HCT116 (cell line): ENCODE measurements at regions not wholly inside any gene's neighbourhood (a gene's known extent, or its start where the extent isn't known, plus 50 kb on each side); places are given as distances from the start of the nearest gene placed in this dataset.

Experiments used
- ATAC-seq: fragments of 200-7000 bp; cut with Tn5 transposase; 2 replicates; pipeline ENCODE4 v1.9.1; 2020; ENCODE audit warnings: mild to moderate bottlenecking, moderate library complexity
- BruUV-seq: library from RNA; stranded (reverse); fragments of 400-500 nt; replicated peaks from 2 replicates; lab custom pipeline; 2021; lab: Mats Ljungman, UMichigan
- CTCF ChIA-PET: fragments of 300-600 bp; sonication (Branson Sonifier 250); formaldehyde crosslinking; loops from one replicate; lab custom pipeline; 2021; ENCODE audit warnings: antibody characterized with exemption; lab: Charles Lee
- POLR2A ChIA-PET: fragments of 300-600, 350-600 bp; sonication (Branson Sonifier 250); formaldehyde crosslinking; loops from one replicate; lab custom pipeline; 2021; ENCODE audit warnings: antibody characterized with exemption; lab: Charles Lee
- RAD21 ChIA-PET, 2 experiments: fragments of 300-600 bp; sonication (Branson Sonifier 250); formaldehyde crosslinking; loops; one replicate each; lab custom pipeline; 2023; ENCODE audit warnings: low total read pairs in 2 of 2; ENCODE audit not compliant: uncharacterized antibody in 2 of 2, unreplicated experiment in 2 of 2, low non-redundant PET in 1 of 2; lab: Charles Lee
- DNase-seq: peaks from one replicate; pipeline ENCODE4 v3.0.0-alpha.2; 2010; ENCODE audit warnings: low read depth, low spot score
- H2AFZ ChIP-seq: fragments of 200-600 bp; shearing (Covaris generic), sonication (generic); 2 replicates; pipeline ENCODE4 v1.6.1; 2017; ENCODE audit warnings: low read depth, mixed run types, mixed read lengths, antibody characterized with exemption, low read length; ENCODE audit not compliant: poor library complexity, severe bottlenecking
- H3K27ac ChIP-seq: 2 replicates; pipeline ENCODE4 v1.5.1; 2012; ENCODE audit warnings: low read depth, low read length
- H3K27me3 ChIP-seq: fragments of 200-600 bp; sonication (generic); 2 replicates; pipeline ENCODE4 v1.6.1; 2016; ENCODE audit warnings: mixed run types, low read length, mixed read lengths; ENCODE audit not compliant: insufficient read depth
- H3K36me3 ChIP-seq, 2 experiments: fragments of 200-500 bp in 1 of 2; fragments of 200-600 bp in 1 of 2; sonication (Bioruptor generic) in 1 of 2; sonication (generic) in 1 of 2; 2 replicates each; pipeline versions ENCODE4 v1.5.1 to v1.6.1; 2014 to 2016; ENCODE audit warnings: low read length in 2 of 2, inconsistent platforms in 1 of 2, mixed read lengths in 1 of 2, mixed run types in 1 of 2; ENCODE audit not compliant: insufficient read depth in 2 of 2, control insufficient read depth in 1 of 2
- H3K4me1 ChIP-seq, 2 experiments: fragments of 200-600 bp in 1 of 2; sonication (generic) in 1 of 2; 2 replicates each; pipeline versions ENCODE4 v1.5.1 to v1.6.1; 2012 to 2017; ENCODE audit warnings: low read length in 2 of 2, inconsistent platforms in 1 of 2, mild to moderate bottlenecking in 1 of 2, mixed read lengths in 1 of 2, mixed run types in 1 of 2, moderate library complexity in 1 of 2; ENCODE audit not compliant: insufficient read depth in 2 of 2, control insufficient read depth in 1 of 2
- H3K4me2 ChIP-seq: fragments of 200-600 bp; sonication (generic); 2 replicates; pipeline ENCODE4 v1.6.1; 2017; ENCODE audit warnings: mixed run types, low read length, mixed read lengths
- H3K4me3 ChIP-seq, 2 experiments: fragments of 200-600 bp in 1 of 2; sonication (generic) in 1 of 2; replicated peaks in 1 of 2; 2 replicates each; pipeline ENCODE4 v1.5.1; 2011 to 2016; ENCODE audit warnings: low read length in 2 of 2, control low read depth in 1 of 2, low read depth in 1 of 2, mild to moderate bottlenecking in 1 of 2, mixed read lengths in 1 of 2, mixed run types in 1 of 2
- H3K79me2 ChIP-seq: fragments of 200-600 bp; sonication (generic); 2 replicates; pipeline ENCODE4 v1.6.1; 2017; ENCODE audit warnings: mild to moderate bottlenecking, mixed run types, low read length, moderate library complexity, mixed read lengths; ENCODE audit not compliant: insufficient read depth
- H3K9ac ChIP-seq: fragments of 200-600 bp; sonication (generic); 2 replicates; pipeline ENCODE4 v1.6.1; 2016; ENCODE audit warnings: low read length, mixed read lengths
- H3K9me2 ChIP-seq: fragments of 200-600 bp; sonication (generic), shearing (Covaris generic); 2 replicates; pipeline ENCODE4 v1.6.1; 2017; ENCODE audit warnings: mixed run types, mild to moderate bottlenecking, moderate library complexity; ENCODE audit not compliant: insufficient read depth
- H3K9me3 ChIP-seq, 2 experiments: fragments of 200-500 bp in 1 of 2; fragments of 200-600 bp in 1 of 2; sonication (Bioruptor generic) in 1 of 2; sonication (generic) in 1 of 2; 2 replicates each; pipeline ENCODE4 v1.6.1; 2014 to 2017; ENCODE audit warnings: low read length in 2 of 2, mixed read lengths in 2 of 2, inconsistent platforms in 1 of 2, low read depth in 1 of 2, mild to moderate bottlenecking in 1 of 2, mixed run types in 1 of 2, moderate library complexity in 1 of 2; ENCODE audit not compliant: control insufficient read depth in 1 of 2, insufficient read depth in 1 of 2
- H4K20me1 ChIP-seq: fragments of 200-600 bp; sonication (generic), shearing (Covaris generic); 2 replicates; pipeline ENCODE4 v1.6.1; 2017; ENCODE audit warnings: mixed run types, mild to moderate bottlenecking, moderate library complexity; ENCODE audit not compliant: insufficient read depth
- EGR1 ChIP-seq: IDR thresholded peaks from 2 replicates; pipeline ENCODE4 v1.6.1; 2012; ENCODE audit warnings: low read depth
- ELF1 ChIP-seq: IDR thresholded peaks from 2 replicates; pipeline ENCODE4 v1.6.1; 2012; ENCODE audit warnings: low read depth, borderline replicate concordance
- FOSL1 ChIP-seq: IDR thresholded peaks from 2 replicates; pipeline ENCODE4 v1.6.1; 2012; ENCODE audit warnings: low read depth
- JUND ChIP-seq: IDR thresholded peaks from 2 replicates; pipeline ENCODE4 v1.6.1; 2012
- POLR2AphosphoS5 ChIP-seq: IDR thresholded peaks from 2 replicates; pipeline ENCODE4 v1.6.1; 2011; ENCODE audit warnings: mild to moderate bottlenecking, low read depth, low read length, moderate library complexity
- SIN3A ChIP-seq: IDR thresholded peaks from 2 replicates; pipeline ENCODE4 v1.6.1; 2012; ENCODE audit warnings: low read depth
- SP1 ChIP-seq: IDR thresholded peaks from 2 replicates; pipeline ENCODE4 v1.6.1; 2012; ENCODE audit warnings: low read depth
- YY1 ChIP-seq: IDR thresholded peaks from 2 replicates; pipeline ENCODE4 v1.6.1; 2011; ENCODE audit warnings: low read length, low read depth, moderate library complexity, mild to moderate bottlenecking; ENCODE audit not compliant: insufficient replicate concordance; ENCODE audit errors: extremely low read depth
- ZFX ChIP-seq: fragments of 450-650 bp; IDR thresholded peaks from 2 replicates; pipeline ENCODE4 v1.6.1; 2017
- intact Hi-C: fragments of 100-400 bp; cut with micrococcal nuclease; formaldehyde crosslinking; loops from 2 replicates; pipeline ENCODE4 v1.10.0; 2022
- TF ChIP-seq, protein P1 (sequence below), 3 experiments: fragments of 200-600 bp in 1 of 3; sonication (generic) in 1 of 3; IDR thresholded peaks in 2 of 3; conservative IDR thresholded peaks in 1 of 3; 2 replicates each; pipeline ENCODE4 v1.5.1; 2012 to 2017; ENCODE audit warnings: low read depth in 2 of 3, low read length in 2 of 3, antibody characterized with exemption in 1 of 3, borderline replicate concordance in 1 of 3, control low read depth in 1 of 3, mild to moderate bottlenecking in 1 of 3, mixed read lengths in 1 of 3, mixed run types in 1 of 3, moderate library complexity in 1 of 3; ENCODE audit not compliant: insufficient read depth in 1 of 3
- TF ChIP-seq, protein P2 (sequence below): IDR thresholded peaks from 2 replicates; pipeline ENCODE4 v1.6.1; 2011; ENCODE audit warnings: mild to moderate bottlenecking, low read length, moderate library complexity; ENCODE audit not compliant: insufficient replicate concordance; ENCODE audit errors: extremely low read depth

DNA sequence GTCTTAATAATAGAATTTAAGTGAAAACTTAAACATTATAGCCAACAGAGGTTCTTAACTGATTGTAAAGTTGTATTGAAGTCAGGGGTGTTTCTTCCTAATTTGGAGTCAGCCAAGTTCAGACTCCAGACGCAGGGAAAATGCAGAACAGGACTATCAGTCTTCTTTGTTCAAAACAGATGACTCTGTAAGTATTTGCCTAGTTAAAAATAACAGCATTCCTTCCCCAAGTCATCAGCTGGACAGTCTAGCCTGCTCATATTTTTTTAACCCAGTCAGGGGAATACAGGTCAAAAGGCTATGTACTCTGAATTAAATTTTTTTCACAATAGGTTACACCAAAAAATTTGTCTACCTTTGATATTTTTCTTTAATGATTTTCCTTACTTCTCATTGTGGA, 73.8 kb upstream of the DCLK2 start (continued):
- TF ChIP-seq, protein P1, sequence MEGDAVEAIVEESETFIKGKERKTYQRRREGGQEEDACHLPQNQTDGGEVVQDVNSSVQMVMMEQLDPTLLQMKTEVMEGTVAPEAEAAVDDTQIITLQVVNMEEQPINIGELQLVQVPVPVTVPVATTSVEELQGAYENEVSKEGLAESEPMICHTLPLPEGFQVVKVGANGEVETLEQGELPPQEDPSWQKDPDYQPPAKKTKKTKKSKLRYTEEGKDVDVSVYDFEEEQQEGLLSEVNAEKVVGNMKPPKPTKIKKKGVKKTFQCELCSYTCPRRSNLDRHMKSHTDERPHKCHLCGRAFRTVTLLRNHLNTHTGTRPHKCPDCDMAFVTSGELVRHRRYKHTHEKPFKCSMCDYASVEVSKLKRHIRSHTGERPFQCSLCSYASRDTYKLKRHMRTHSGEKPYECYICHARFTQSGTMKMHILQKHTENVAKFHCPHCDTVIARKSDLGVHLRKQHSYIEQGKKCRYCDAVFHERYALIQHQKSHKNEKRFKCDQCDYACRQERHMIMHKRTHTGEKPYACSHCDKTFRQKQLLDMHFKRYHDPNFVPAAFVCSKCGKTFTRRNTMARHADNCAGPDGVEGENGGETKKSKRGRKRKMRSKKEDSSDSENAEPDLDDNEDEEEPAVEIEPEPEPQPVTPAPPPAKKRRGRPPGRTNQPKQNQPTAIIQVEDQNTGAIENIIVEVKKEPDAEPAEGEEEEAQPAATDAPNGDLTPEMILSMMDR (IDR thresholded peaks at IDR 0.05 in 2 of 3, conservative IDR thresholded peaks at IDR 0.05 in 1 of 3; ENCODE audit: borderline replicate concordance in 1 of 3, insufficient read depth in 1 of 3, low read depth in 2 of 3, low read length in 2 of 3): no peak
- TF ChIP-seq JUND (no peak), ELF1 (no peak), SP1 (no peak), EGR1 (no peak), FOSL1 (no peak), ZFX (no peak), SIN3A (no peak), POLR2AphosphoS5 (no peak), YY1 (no peak)

DNA sequence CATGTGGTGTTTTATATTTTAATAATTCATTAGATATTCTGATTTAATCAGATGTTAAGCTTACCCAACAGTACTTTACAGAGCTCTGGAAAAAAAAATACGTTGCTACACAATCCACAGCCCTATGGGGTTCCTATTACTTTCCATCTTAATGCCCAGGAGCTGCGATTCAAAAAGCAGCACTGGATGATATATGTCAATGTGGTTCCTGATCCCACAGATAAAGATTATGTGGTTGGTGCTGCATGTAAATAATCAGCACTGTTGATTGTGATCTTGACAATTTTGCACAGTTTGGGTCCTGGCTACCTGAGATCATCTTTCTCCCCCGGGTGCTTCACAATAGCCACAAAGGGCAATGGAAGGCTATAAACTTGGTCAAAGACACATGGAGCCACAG, 72.7 kb upstream of the DCLK2 start:
- no peaks in the 10 kb centered on the region for H3K79me2 ChIP-seq
- intact Hi-C loops: no loop called here
- no peaks in the 10 kb centered on the region; the same call in 1 of the 2 replicates for H3K9me2 ChIP-seq
- no peak for DNase-seq
- no peaks in the 10 kb centered on the region for H4K20me1 ChIP-seq
- no peak overlapping the region for H3K4me2 ChIP-seq
- no TSS peak for BruUV-seq
- no peaks in the 10 kb centered on the region for H3K9me3 ChIP-seq
- H3K27me3 ChIP-seq: no peaks in the 10 kb centered on the region
- ChIA-PET RAD21 (no interaction called here), CTCF (interaction anchor here (0.9 to 1.1 kb wide), 2 partner anchors 204 to 862 kb away, joined by 3 to 4 read pairs; no protein-coding TSS in a partner anchor), POLR2A (no interaction called here)
- H3K36me3 ChIP-seq: no peaks in the 10 kb centered on the region
- no peak overlapping the region for H3K4me3 ChIP-seq
- no peak overlapping the region for H3K9ac ChIP-seq
- H2AFZ ChIP-seq: no peak overlapping the region
- TF ChIP-seq JUND: no peak
- TF ChIP-seq, protein P2, sequence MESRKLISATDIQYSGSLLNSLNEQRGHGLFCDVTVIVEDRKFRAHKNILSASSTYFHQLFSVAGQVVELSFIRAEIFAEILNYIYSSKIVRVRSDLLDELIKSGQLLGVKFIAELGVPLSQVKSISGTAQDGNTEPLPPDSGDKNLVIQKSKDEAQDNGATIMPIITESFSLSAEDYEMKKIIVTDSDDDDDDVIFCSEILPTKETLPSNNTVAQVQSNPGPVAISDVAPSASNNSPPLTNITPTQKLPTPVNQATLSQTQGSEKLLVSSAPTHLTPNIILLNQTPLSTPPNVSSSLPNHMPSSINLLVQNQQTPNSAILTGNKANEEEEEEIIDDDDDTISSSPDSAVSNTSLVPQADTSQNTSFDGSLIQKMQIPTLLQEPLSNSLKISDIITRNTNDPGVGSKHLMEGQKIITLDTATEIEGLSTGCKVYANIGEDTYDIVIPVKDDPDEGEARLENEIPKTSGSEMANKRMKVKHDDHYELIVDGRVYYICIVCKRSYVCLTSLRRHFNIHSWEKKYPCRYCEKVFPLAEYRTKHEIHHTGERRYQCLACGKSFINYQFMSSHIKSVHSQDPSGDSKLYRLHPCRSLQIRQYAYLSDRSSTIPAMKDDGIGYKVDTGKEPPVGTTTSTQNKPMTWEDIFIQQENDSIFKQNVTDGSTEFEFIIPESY: no peak
- TF ChIP-seq, protein P1 (IDR thresholded peaks at IDR 0.05 in 2 of 3, conservative IDR thresholded peaks at IDR 0.05 in 1 of 3; ENCODE audit: borderline replicate concordance in 1 of 3, insufficient read depth in 1 of 3, low read depth in 2 of 3, low read length in 2 of 3): no peak
- no peak overlapping the region for H3K27ac ChIP-seq
- ATAC-seq: no peak
- peaks cover 0 to 18% of the 10 kb centered on the region in 2 experiments; a peak in 2 of 4 replicates for H3K4me1 ChIP-seq
